HFF-Myc (cell line): ENCODE measurements at regions not wholly inside any gene's neighbourhood (a gene's known extent, or its start where the extent isn't known, plus 50 kb on each side); places are given as distances from the start of the nearest gene placed in this dataset.

ENCODE experiments used
- DNase-seq: peaks from one replicate; pipeline ENCODE4 v3.0.0-alpha.2; 2011; ENCODE audit warnings: low read depth; ENCODE audit errors: extremely low read depth
- H3K4me3 ChIP-seq: replicated peaks from 2 replicates; pipeline ENCODE4 v1.5.1; 2011; ENCODE audit warnings: low read depth, mild to moderate bottlenecking, control low read depth, low read length
- CTCF ChIP-seq: IDR thresholded peaks from 2 replicates; pipeline ENCODE4 v1.5.1; 2012; ENCODE audit warnings: mild to moderate bottlenecking, low read depth, low read length, control low read depth; ENCODE audit errors: missing control alignments

- TF ChIP-seq CTCF: no peak
- no peak for DNase-seq
- no peak overlapping the region for H3K4me3 ChIP-seq
Observed at GRCh38 chr9:135185060-135185459, 97.6 kb downstream of the OLFM1 start.

- no peak for TF ChIP-seq CTCF
- DNase-seq: no peak
- no peak overlapping the region for H3K4me3 ChIP-seq
Observed at GRCh38 chr9:135186248-135187164, 99.0 kb downstream of the OLFM1 start.

- no peak overlapping the region for H3K4me3 ChIP-seq
- no peak for TF ChIP-seq CTCF
- no peak for DNase-seq
Observed at GRCh38 chr9:135187365-135187764, 99.9 kb downstream of the OLFM1 start.

GRCh38 chr9:135188681-135189151, 101.2 kb downstream of the OLFM1 start:
- TF ChIP-seq CTCF: no peak
- no peak overlapping the region for H3K4me3 ChIP-seq
- DNase-seq: no peak

GRCh38 chr9:135189497-135189896, 102.0 kb downstream of the OLFM1 start:
- DNase-seq: no peak
- no peak overlapping the region for H3K4me3 ChIP-seq
- TF ChIP-seq CTCF: no peak

GRCh38 chr9:135190789-135191577, 103.5 kb downstream of the OLFM1 start:
- no peak for DNase-seq
- H3K4me3 ChIP-seq: no peak overlapping the region
- TF ChIP-seq CTCF: no peak
